ENCODE measurements at regions not wholly inside any gene's neighbourhood (a gene's known extent, or its start where the extent isn't known, plus 50 kb on each side); places are given as distances from the start of the nearest gene placed in this dataset.

GRCh38 chr13:43963726-43964125 is 84.0 kb downstream of the LACC1 start:
- TF ChIP-seq YY1 (IDR thresholded peaks at IDR 0.05; ENCODE audit: insufficient read depth, insufficient read length), result no peak
- TF ChIP-seq SUZ12 (IDR thresholded peaks at IDR 0.05; ENCODE audit: extremely low read depth, insufficient read depth, insufficient read length), result no peak
- no peak for TF ChIP-seq ZNF274 (IDR thresholded peaks at IDR 0.05; ENCODE audit: low read depth, low read length)
